HepG2 (cell line): ENCODE measurements at regions not wholly inside any gene's neighbourhood (a gene's known extent, or its start where the extent isn't known, plus 50 kb on each side); places are given as distances from the start of the nearest gene placed in this dataset.
A peak's percentile ranks its signal among the peaks of the same experiment; 100 is the strongest.

Experiments used
- CAMTA2 ChIP-seq: sonication (generic); formaldehyde crosslinking; IDR thresholded peaks from 2 replicates; pipeline ENCODE4 v1.4.0; 2020; ENCODE audit warnings: mild to moderate bottlenecking, missing genetic modification reagents, borderline replicate concordance
- DR1 ChIP-seq: sonication (generic); formaldehyde crosslinking; IDR thresholded peaks from 2 replicates; pipeline ENCODE4 v1.8.0; 2021; ENCODE audit warnings: mild to moderate bottlenecking, missing genetic modification reagents, inconsistent platforms
- HOXA7 ChIP-seq: sonication (generic); formaldehyde crosslinking; IDR thresholded peaks from 2 replicates; pipeline ENCODE4 v1.8.1; 2022; ENCODE audit warnings: mild to moderate bottlenecking, missing genetic modification reagents, moderate library complexity
- HOXA9 ChIP-seq: sonication (generic); formaldehyde crosslinking; IDR thresholded peaks from 2 replicates; pipeline ENCODE4 v1.8.1; 2022; ENCODE audit warnings: missing genetic modification reagents, mild to moderate bottlenecking, moderate library complexity, borderline replicate concordance
- KDM3A ChIP-seq: IDR thresholded peaks from 2 replicates; pipeline ENCODE4 v1.6.1; 2018; ENCODE audit warnings: low read depth, missing compliant biosample characterization
- MTA3 ChIP-seq: sonication (generic); formaldehyde crosslinking; IDR thresholded peaks from 2 replicates; pipeline ENCODE4 v1.4.0; 2020; ENCODE audit warnings: missing genetic modification reagents
- NFRKB ChIP-seq: fragments of 450-650 bp; IDR thresholded peaks from 2 replicates; pipeline ENCODE4 v1.6.1; 2017
- NR2C2 ChIP-seq: sonication (generic); formaldehyde crosslinking; IDR thresholded peaks from 2 replicates; pipeline ENCODE4 v1.4.0; 2020; ENCODE audit warnings: missing genetic modification reagents, mild to moderate bottlenecking, moderate library complexity, borderline replicate concordance
- PAF1 ChIP-seq: IDR thresholded peaks from 2 replicates; pipeline ENCODE4 v1.6.1; 2016; ENCODE audit warnings: missing genetic modification reagents, missing compliant biosample characterization
- PCBP1 ChIP-seq: fragments of 200-400 bp; formaldehyde crosslinking; IDR thresholded peaks from 2 replicates; pipeline ENCODE4 v1.6.1; 2017; ENCODE audit warnings: mild to moderate bottlenecking, low read depth, low read length, borderline replicate concordance
- SPEN ChIP-seq: sonication (generic); formaldehyde crosslinking; IDR thresholded peaks from 2 replicates; pipeline ENCODE4 v1.5.1; 2020; ENCODE audit warnings: low read depth, mild to moderate bottlenecking, missing genetic modification reagents
- SRF ChIP-seq: IDR thresholded peaks from 2 replicates; pipeline ENCODE4 v1.6.1; 2011; ENCODE audit warnings: mild to moderate bottlenecking, low read depth, low read length, moderate library complexity
- ZFP62 ChIP-seq: sonication (generic); formaldehyde crosslinking; IDR thresholded peaks from 2 replicates; pipeline ENCODE4 v1.4.0; 2020; ENCODE audit warnings: missing genetic modification reagents
- ZMYM2 ChIP-seq: sonication (generic); formaldehyde crosslinking; IDR thresholded peaks from 2 replicates; pipeline ENCODE4 v1.8.0; 2022; ENCODE audit warnings: mild to moderate bottlenecking, missing genetic modification reagents
- ZNF17 ChIP-seq: sonication (generic); formaldehyde crosslinking; IDR thresholded peaks from 2 replicates; pipeline ENCODE4 v1.5.0; 2020; ENCODE audit warnings: mild to moderate bottlenecking, missing genetic modification reagents
- ZNF180 ChIP-seq: sonication (generic); formaldehyde crosslinking; IDR thresholded peaks from 2 replicates; pipeline ENCODE4 v1.4.0; 2020; ENCODE audit warnings: low read depth, missing genetic modification reagents, borderline replicate concordance
- ZNF224 ChIP-seq: sonication (generic); formaldehyde crosslinking; IDR thresholded peaks from 2 replicates; pipeline ENCODE4 v1.5.0; 2020; ENCODE audit warnings: mild to moderate bottlenecking, missing genetic modification reagents
- ZNF572 ChIP-seq: sonication (generic); formaldehyde crosslinking; IDR thresholded peaks from 2 replicates; pipeline ENCODE4 v1.5.1; 2020; ENCODE audit warnings: mild to moderate bottlenecking, missing genetic modification reagents
- TF ChIP-seq, protein P1 (sequence below): IDR thresholded peaks from 2 replicates; pipeline ENCODE4 v1.6.1; 2016; ENCODE audit warnings: missing genetic modification reagents, missing compliant biosample characterization
- TF ChIP-seq, protein P2 (sequence below): sonication (generic); formaldehyde crosslinking; IDR thresholded peaks from 2 replicates; pipeline ENCODE4 v1.9.0; 2021; ENCODE audit warnings: missing genetic modification reagents, mild to moderate bottlenecking, borderline replicate concordance
- TF ChIP-seq, protein P3 (sequence below): IDR thresholded peaks from 2 replicates; pipeline ENCODE4 v1.6.1; 2012; ENCODE audit warnings: low read depth, low read length, improper control_type of control experiment
- TF ChIP-seq, protein P4 (sequence below): sonication (generic); formaldehyde crosslinking; IDR thresholded peaks from 2 replicates; pipeline ENCODE4 v1.5.0; 2020; ENCODE audit warnings: mild to moderate bottlenecking, low read depth, missing genetic modification reagents, borderline replicate concordance
- TF ChIP-seq, protein P5 (sequence below): sonication (generic); formaldehyde crosslinking; IDR thresholded peaks from 2 replicates; pipeline ENCODE4 v1.5.0; 2020; ENCODE audit warnings: missing genetic modification reagents
- TF ChIP-seq, protein P6 (sequence below): sonication (generic); formaldehyde crosslinking; IDR thresholded peaks from 2 replicates; pipeline ENCODE4 v1.5.0; 2020; ENCODE audit warnings: mild to moderate bottlenecking, missing genetic modification reagents

DNA sequence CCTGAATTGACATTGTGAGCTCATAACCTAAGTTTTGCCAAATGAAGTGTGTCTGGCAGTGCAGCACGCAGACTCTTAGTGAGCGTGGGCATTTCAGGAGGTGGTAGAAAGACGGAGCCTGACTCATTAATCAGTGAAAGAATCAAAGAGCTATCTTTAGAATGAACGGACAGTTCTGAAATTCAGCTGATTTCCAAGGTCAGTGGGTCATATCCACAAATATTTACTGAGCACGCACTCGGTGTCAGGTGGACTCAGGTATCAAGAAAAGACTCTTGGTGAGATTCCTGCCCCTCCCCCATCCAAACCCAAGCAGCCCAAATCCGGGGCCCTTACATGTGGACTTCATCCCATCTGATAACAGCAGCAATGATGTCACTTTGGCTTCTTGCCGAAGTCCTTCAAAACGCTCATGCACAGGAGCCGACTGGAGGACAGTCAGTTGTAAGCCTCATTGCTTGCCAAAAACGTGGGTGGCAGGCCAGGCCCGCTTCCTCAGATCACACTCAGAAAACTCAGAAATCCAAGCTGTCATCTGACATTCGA lies 185.8 kb downstream of the HS3ST3A1 start (continued):
- no peak for TF ChIP-seq SRF
- TF ChIP-seq PCBP1, result no peak
- TF ChIP-seq HOXA9 (CRISPR knock-in tag), result no peak
- TF ChIP-seq, protein P1, sequence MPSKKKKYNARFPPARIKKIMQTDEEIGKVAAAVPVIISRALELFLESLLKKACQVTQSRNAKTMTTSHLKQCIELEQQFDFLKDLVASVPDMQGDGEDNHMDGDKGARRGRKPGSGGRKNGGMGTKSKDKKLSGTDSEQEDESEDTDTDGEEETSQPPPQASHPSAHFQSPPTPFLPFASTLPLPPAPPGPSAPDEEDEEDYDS (CRISPR knock-in tag), result peak; percentile 45; the same call in 1 of the 2 replicates
- TF ChIP-seq CAMTA2 (CRISPR knock-in tag), result no peak
- TF ChIP-seq SPEN (CRISPR knock-in tag), result peak; percentile 58; the same call in 1 of the 2 replicates
- no peak for TF ChIP-seq ZNF17 (CRISPR knock-in tag)
- TF ChIP-seq KDM3A (CRISPR knock-in tag), result peak; percentile 65; the same call in 1 of the 2 replicates
- TF ChIP-seq ZFP62, result no peak
- TF ChIP-seq, protein P2, sequence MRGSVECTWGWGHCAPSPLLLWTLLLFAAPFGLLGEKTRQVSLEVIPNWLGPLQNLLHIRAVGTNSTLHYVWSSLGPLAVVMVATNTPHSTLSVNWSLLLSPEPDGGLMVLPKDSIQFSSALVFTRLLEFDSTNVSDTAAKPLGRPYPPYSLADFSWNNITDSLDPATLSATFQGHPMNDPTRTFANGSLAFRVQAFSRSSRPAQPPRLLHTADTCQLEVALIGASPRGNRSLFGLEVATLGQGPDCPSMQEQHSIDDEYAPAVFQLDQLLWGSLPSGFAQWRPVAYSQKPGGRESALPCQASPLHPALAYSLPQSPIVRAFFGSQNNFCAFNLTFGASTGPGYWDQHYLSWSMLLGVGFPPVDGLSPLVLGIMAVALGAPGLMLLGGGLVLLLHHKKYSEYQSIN (CRISPR knock-in tag), result no peak
- TF ChIP-seq ZNF224 (CRISPR knock-in tag), result no peak
- no peak for TF ChIP-seq ZMYM2
- TF ChIP-seq ZNF572 (CRISPR knock-in tag), result no peak
- TF ChIP-seq MTA3 (CRISPR knock-in tag), result no peak
- TF ChIP-seq, protein P3, sequence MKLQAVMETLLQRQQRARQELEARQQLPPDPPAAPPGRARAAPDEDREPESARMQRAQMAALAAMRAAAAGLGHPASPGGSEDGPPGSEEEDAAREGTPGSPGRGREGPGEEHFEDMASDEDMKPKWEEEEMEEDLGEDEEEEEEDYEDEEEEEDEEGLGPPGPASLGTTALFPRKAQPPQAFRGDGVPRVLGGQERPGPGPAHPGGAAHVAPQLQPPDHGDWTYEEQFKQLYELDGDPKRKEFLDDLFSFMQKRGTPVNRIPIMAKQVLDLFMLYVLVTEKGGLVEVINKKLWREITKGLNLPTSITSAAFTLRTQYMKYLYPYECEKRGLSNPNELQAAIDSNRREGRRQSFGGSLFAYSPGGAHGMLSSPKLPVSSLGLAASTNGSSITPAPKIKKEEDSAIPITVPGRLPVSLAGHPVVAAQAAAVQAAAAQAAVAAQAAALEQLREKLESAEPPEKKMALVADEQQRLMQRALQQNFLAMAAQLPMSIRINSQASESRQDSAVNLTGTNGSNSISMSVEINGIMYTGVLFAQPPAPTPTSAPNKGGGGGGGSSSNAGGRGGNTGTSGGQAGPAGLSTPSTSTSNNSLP, result no peak; the same call in 1 of the 2 replicates
- TF ChIP-seq, protein P4, sequence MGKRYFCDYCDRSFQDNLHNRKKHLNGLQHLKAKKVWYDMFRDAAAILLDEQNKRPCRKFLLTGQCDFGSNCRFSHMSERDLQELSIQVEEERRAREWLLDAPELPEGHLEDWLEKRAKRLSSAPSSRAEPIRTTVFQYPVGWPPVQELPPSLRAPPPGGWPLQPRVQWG, result no peak
- no peak for TF ChIP-seq HOXA7 (CRISPR knock-in tag)
- TF ChIP-seq DR1, result no peak
- no peak for TF ChIP-seq ZNF180
- no peak for TF ChIP-seq NR2C2 (CRISPR knock-in tag)
- TF ChIP-seq PAF1 (CRISPR knock-in tag), result no peak
- TF ChIP-seq, protein P5, sequence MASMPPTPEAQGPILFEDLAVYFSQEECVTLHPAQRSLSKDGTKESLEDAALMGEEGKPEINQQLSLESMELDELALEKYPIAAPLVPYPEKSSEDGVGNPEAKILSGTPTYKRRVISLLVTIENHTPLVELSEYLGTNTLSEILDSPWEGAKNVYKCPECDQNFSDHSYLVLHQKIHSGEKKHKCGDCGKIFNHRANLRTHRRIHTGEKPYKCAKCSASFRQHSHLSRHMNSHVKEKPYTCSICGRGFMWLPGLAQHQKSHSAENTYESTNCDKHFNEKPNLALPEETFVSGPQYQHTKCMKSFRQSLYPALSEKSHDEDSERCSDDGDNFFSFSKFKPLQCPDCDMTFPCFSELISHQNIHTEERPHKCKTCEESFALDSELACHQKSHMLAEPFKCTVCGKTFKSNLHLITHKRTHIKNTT, result no peak
- TF ChIP-seq, protein P6, sequence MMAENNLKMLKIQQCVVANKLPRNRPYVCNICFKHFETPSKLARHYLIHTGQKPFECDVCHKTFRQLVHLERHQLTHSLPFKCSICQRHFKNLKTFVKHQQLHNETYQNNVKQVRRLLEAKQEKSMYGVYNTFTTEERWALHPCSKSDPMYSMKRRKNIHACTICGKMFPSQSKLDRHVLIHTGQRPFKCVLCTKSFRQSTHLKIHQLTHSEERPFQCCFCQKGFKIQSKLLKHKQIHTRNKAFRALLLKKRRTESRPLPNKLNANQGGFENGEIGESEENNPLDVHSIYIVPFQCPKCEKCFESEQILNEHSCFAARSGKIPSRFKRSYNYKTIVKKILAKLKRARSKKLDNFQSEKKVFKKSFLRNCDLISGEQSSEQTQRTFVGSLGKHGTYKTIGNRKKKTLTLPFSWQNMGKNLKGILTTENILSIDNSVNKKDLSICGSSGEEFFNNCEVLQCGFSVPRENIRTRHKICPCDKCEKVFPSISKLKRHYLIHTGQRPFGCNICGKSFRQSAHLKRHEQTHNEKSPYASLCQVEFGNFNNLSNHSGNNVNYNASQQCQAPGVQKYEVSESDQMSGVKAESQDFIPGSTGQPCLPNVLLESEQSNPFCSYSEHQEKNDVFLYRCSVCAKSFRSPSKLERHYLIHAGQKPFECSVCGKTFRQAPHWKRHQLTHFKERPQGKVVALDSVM (CRISPR knock-in tag), result no peak
- no peak for TF ChIP-seq NFRKB
